Liver (tissue), 8 donors: ENCODE measurements at regions not wholly inside any gene's neighbourhood (a gene's known extent, or its start where the extent isn't known, plus 50 kb on each side); places are given as distances from the start of the nearest gene placed in this dataset.

ENCODE experiments used
- DNase-seq: peaks from one replicate; pipeline ENCODE4 v3.0.0-alpha.2; 2017; ENCODE audit warnings: low spot score
- H3K27ac ChIP-seq, 2 donors: one replicate each; pipeline ENCODE4 v1.7.0; 2013; ENCODE audit warnings: inconsistent platforms in 2 of 2, low read length in 2 of 2, control low read depth in 1 of 2, low read depth in 1 of 2, mild to moderate bottlenecking in 1 of 2
- H3K27me3 ChIP-seq, 4 donors: one replicate each; pipeline versions ENCODE4 v1.6.1 to v1.7.0; 2013; ENCODE audit warnings: low read length in 3 of 4, inconsistent platforms in 1 of 4, mild to moderate bottlenecking in 1 of 4, moderate library complexity in 1 of 4; ENCODE audit not compliant: control insufficient read depth in 4 of 4, insufficient read depth in 4 of 4
- H3K36me3 ChIP-seq, 4 donors: one replicate each; pipeline versions ENCODE4 v1.6.1 to v1.7.0; 2013; ENCODE audit warnings: low read length in 3 of 4, mild to moderate bottlenecking in 3 of 4, low read depth in 1 of 4, moderate library complexity in 1 of 4; ENCODE audit not compliant: control insufficient read depth in 4 of 4, insufficient read depth in 3 of 4
- H3K4me1 ChIP-seq, 4 donors: one replicate each; pipeline versions ENCODE4 v1.6.1 to v1.7.0; 2013; ENCODE audit warnings: low read length in 3 of 4, mild to moderate bottlenecking in 3 of 4, moderate library complexity in 1 of 4; ENCODE audit not compliant: control insufficient read depth in 4 of 4, insufficient read depth in 4 of 4
- H3K4me3 ChIP-seq, 3 donors: one replicate each; pipeline versions ENCODE4 v1.6.1 to v1.7.0; 2013; ENCODE audit warnings: low read length in 3 of 3, control low read depth in 1 of 3, low read depth in 1 of 3, mild to moderate bottlenecking in 1 of 3
- H3K9ac ChIP-seq, 2 donors: one replicate each; pipeline ENCODE4 v1.7.0; 2013; ENCODE audit warnings: low read length in 2 of 2, mild to moderate bottlenecking in 2 of 2, moderate library complexity in 2 of 2, control low read depth in 1 of 2, low read depth in 1 of 2
- H3K9me3 ChIP-seq, 4 donors: one replicate each; pipeline versions ENCODE4 v1.6.1 to v1.7.0; 2013; ENCODE audit warnings: low read length in 3 of 4; ENCODE audit not compliant: control insufficient read depth in 4 of 4
- ATF3 ChIP-seq: IDR thresholded peaks from 2 replicates; pipeline ENCODE4 v1.6.1; 2016; ENCODE audit warnings: antibody characterized with exemption
- CTCF ChIP-seq: fragments of 150-350 bp; IDR thresholded peaks from 2 replicates; pipeline ENCODE4 v1.5.1; 2017; ENCODE audit warnings: improper control_type of control experiment, low read depth, low read length; ENCODE audit not compliant: missing input control
- EGR1 ChIP-seq, 2 donors: IDR thresholded peaks; 2 replicates each; pipeline ENCODE4 v1.6.1; 2016 to 2018; ENCODE audit warnings: antibody characterized with exemption in 2 of 2, low read depth in 2 of 2
- FOXA1 ChIP-seq: IDR thresholded peaks from 2 replicates; pipeline ENCODE4 v1.6.1; 2016; ENCODE audit warnings: antibody characterized with exemption
- FOXA2 ChIP-seq: IDR thresholded peaks from 2 replicates; pipeline ENCODE4 v1.6.1; 2016; ENCODE audit warnings: antibody characterized with exemption
- GABPA ChIP-seq, 2 donors: IDR thresholded peaks in 1 of 2; conservative IDR thresholded peaks in 1 of 2; 2 replicates each; pipeline ENCODE4 v1.6.1; 2016; ENCODE audit warnings: antibody characterized with exemption in 2 of 2, mild to moderate bottlenecking in 1 of 2, moderate library complexity in 1 of 2
- HNF4G ChIP-seq: IDR thresholded peaks from 2 replicates; pipeline ENCODE4 v1.6.1; 2016; ENCODE audit warnings: antibody characterized with exemption
- MAX ChIP-seq: IDR thresholded peaks from 2 replicates; pipeline ENCODE4 v1.6.1; 2016; ENCODE audit warnings: antibody characterized with exemption
- RAD21 ChIP-seq, 2 donors: IDR thresholded peaks; 2 replicates each; pipeline ENCODE4 v1.6.1; 2016; ENCODE audit warnings: antibody characterized with exemption in 2 of 2, mild to moderate bottlenecking in 2 of 2
- RXRA ChIP-seq, 2 donors: IDR thresholded peaks; 2 replicates each; pipeline ENCODE4 v1.6.1; 2017 to 2018; ENCODE audit warnings: antibody characterized with exemption in 2 of 2, mild to moderate bottlenecking in 1 of 2
- SP1 ChIP-seq: IDR thresholded peaks from 2 replicates; pipeline ENCODE4 v1.6.1; 2018; ENCODE audit warnings: antibody characterized with exemption, mild to moderate bottlenecking
- YY1 ChIP-seq: IDR thresholded peaks from 2 replicates; pipeline ENCODE4 v1.6.1; 2016; ENCODE audit warnings: antibody characterized with exemption, mild to moderate bottlenecking
- ZBTB33 ChIP-seq: IDR thresholded peaks from 2 replicates; pipeline ENCODE4 v1.6.1; 2016; ENCODE audit warnings: antibody characterized with exemption
- WGBS: extraction: QIAGEN DNeasy Blood & Tissue Kit; methylation state at CpG from one replicate; pipeline ENCODE4 v1.1.7; 2013; 5-methylcytosine and 5-hydroxymethylcytosine counted together
- donor health status: healthy.
- donor health status: healthy.
- donor health status: healthy.
- donor health status: healthy.
- donor health status: healthy.

GRCh38 chr3:101085752-101086151 is 92.5 kb upstream of the ABI3BP start:
- TF ChIP-seq YY1, result no peak
- H3K36me3 ChIP-seq, result no peaks in the 10 kb centered on the region
- WGBS, result 87% methylated on average over 1 of the region's 1 CpG
- no peak for DNase-seq
- H3K9me3 ChIP-seq, result no peaks in the 10 kb centered on the region
- no peaks in the 10 kb centered on the region for H3K4me1 ChIP-seq
- H3K27me3 ChIP-seq, result peaks cover 0 to 3% (median 0%) of the 10 kb centered on the region in 4 donors
- no peak overlapping the region for H3K9ac ChIP-seq
- no peak overlapping the region for H3K27ac ChIP-seq
- no peak overlapping the region for H3K4me3 ChIP-seq

GRCh38 chr3:101084404-101084803 is 91.2 kb upstream of the ABI3BP start:
- WGBS, result 47% methylated on average over 1 of the region's 1 CpG
- no peak overlapping the region for H3K4me3 ChIP-seq
- H3K27ac ChIP-seq, result no peak overlapping the region
- H3K36me3 ChIP-seq, result no peaks in the 10 kb centered on the region
- no peak overlapping the region for H3K9ac ChIP-seq
- no peaks in the 10 kb centered on the region for H3K9me3 ChIP-seq
- DNase-seq, result no peak
- no peaks in the 10 kb centered on the region for H3K4me1 ChIP-seq
- TF ChIP-seq FOXA1, result no peak
- TF ChIP-seq MAX, result no peak
- TF ChIP-seq HNF4G, result no peak
- no peak for TF ChIP-seq ZBTB33
- no peak for TF ChIP-seq FOXA2
- TF ChIP-seq GABPA (IDR thresholded peaks at IDR 0.05 in 1 of 2, conservative IDR thresholded peaks at IDR 0.05 in 1 of 2), result no peak
- H3K27me3 ChIP-seq, result peaks cover 0 to 3% (median 0%) of the 10 kb centered on the region in 4 donors

- Histone ChIP-seq H3K27ac (no peak overlapping the region), H3K4me3 (no peak overlapping the region), H3K9ac (no peak overlapping the region), H3K4me1 (no peaks in the 10 kb centered on the region), H3K9me3 (no peaks in the 10 kb centered on the region), H3K27me3 (peaks cover 0 to 3% (median 0%) of the 10 kb centered on the region in 4 donors), H3K36me3 (no peaks in the 10 kb centered on the region)
- TF ChIP-seq GABPA (IDR thresholded peaks at IDR 0.05 in 1 of 2, conservative IDR thresholded peaks at IDR 0.05 in 1 of 2) (no peak), HNF4G (no peak)
- DNase-seq, result no peak
Measured at GRCh38 chr3:101081999-101082398, 88.8 kb upstream of the ABI3BP start.

GRCh38 chr3:101081446-101081845 is 88.2 kb upstream of the ABI3BP start:
- WGBS, result 61% methylated on average over 2 of the region's 2 CpGs
- no peak overlapping the region for H3K27ac ChIP-seq
- no peaks in the 10 kb centered on the region for H3K9me3 ChIP-seq
- H3K4me3 ChIP-seq, result no peak overlapping the region
- peaks cover 0 to 3% (median 0%) of the 10 kb centered on the region in 4 donors for H3K27me3 ChIP-seq
- no peaks in the 10 kb centered on the region for H3K36me3 ChIP-seq
- no peak for DNase-seq
- no peaks in the 10 kb centered on the region for H3K4me1 ChIP-seq
- H3K9ac ChIP-seq, result no peak overlapping the region
- TF ChIP-seq HNF4G, result no peak
- TF ChIP-seq GABPA (IDR thresholded peaks at IDR 0.05 in 1 of 2, conservative IDR thresholded peaks at IDR 0.05 in 1 of 2), result no peak
- TF ChIP-seq FOXA2, result no peak
- TF ChIP-seq ATF3, result no peak
- TF ChIP-seq RAD21 (IDR thresholded peaks at IDR 0.05), result no peak
- no peak for TF ChIP-seq SP1
- no peak for TF ChIP-seq EGR1 (IDR thresholded peaks at IDR 0.05; ENCODE audit: low read depth in 2 of 2)
- TF ChIP-seq ZBTB33, result no peak
- no peak for TF ChIP-seq CTCF
- no peak for TF ChIP-seq RXRA (IDR thresholded peaks at IDR 0.05)
